ENCODE measurements at regions not wholly inside any gene's neighbourhood (a gene's known extent, or its start where the extent isn't known, plus 50 kb on each side); places are given as distances from the start of the nearest gene placed in this dataset.

DNA sequence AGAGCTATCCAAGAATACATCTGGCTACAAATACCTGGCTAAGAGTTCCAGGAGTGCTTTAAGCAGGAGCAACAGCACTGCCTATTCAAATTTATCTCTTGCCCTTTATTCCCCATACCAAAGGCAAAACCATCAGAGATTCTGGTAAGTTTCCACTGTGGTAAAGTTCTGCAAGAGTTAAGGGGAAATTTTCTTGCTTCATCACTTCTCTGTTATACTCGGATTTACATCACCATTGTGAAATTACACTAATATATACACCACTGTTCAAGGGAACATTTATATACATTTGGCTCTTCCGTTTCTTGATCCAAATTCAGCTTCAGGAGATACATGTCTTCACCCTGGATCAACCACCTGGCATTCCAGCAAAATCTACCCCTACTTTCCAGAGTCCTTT lies 70.8 kb upstream of the PTPN13 start:
- TF ChIP-seq POLR2AphosphoS5 (IDR thresholded peaks at IDR 0.05; ENCODE audit: borderline replicate concordance, low read depth, low read length) = no peak
- no peak for TF ChIP-seq EZH2 (IDR thresholded peaks at IDR 0.05)
- TF ChIP-seq FOXP2 (optimal IDR thresholded peaks at IDR 0.05; ENCODE audit: control extremely low read depth, extremely low read length, insufficient read depth) = no peak
